K562 (cell line): ENCODE measurements at regions not wholly inside any gene's neighbourhood (a gene's known extent, or its start where the extent isn't known, plus 50 kb on each side); places are given as distances from the start of the nearest gene placed in this dataset.

ENCODE experiments used
- CBX3 ChIP-seq, 2 experiments: IDR thresholded peaks; 1 replicate in 1 of 2; 2 replicates in 1 of 2; pipeline ENCODE4 v1.6.1; 2012; ENCODE audit warnings: inconsistent platforms in 2 of 2, low read length in 2 of 2, borderline replicate concordance in 1 of 2, control low read depth in 1 of 2
- IRF9 ChIP-seq: fragments of 450-650 bp; IDR thresholded peaks from 2 replicates; pipeline ENCODE4 v1.6.1; 2016; ENCODE audit warnings: missing biosample characterization, missing genetic modification characterization
- MBD1 ChIP-seq: fragments of 250-450 bp; sonication (Bioruptor Pico); IDR thresholded peaks from 2 replicates; pipeline ENCODE4 v1.8.0; 2022; ENCODE audit warnings: inconsistent platforms
- MCM3 ChIP-seq: fragments of 450-650 bp; IDR thresholded peaks from 2 replicates; pipeline ENCODE4 v1.6.1; 2016
- OTX1 ChIP-seq: fragments of 450-650 bp; formaldehyde crosslinking; IDR thresholded peaks from 2 replicates; pipeline ENCODE4 v1.4.0; 2022; ENCODE audit warnings: mild to moderate bottlenecking
- PATZ1 ChIP-seq: fragments of 250-450 bp; sonication (Bioruptor Pico); IDR thresholded peaks from 2 replicates; pipeline ENCODE4 v1.5.0; 2020; ENCODE audit warnings: mild to moderate bottlenecking, borderline replicate concordance
- TCFL5 ChIP-seq: fragments of 250-450 bp; sonication (Bioruptor Pico); conservative IDR thresholded peaks from 2 replicates; pipeline ENCODE4 v1.6.1; 2021; ENCODE audit warnings: mild to moderate bottlenecking, moderate library complexity, matching md5 sums
- U2AF1 ChIP-seq: fragments of 200-400 bp; formaldehyde crosslinking; optimal IDR thresholded peaks from 2 replicates; pipeline ENCODE3; 2017; ENCODE audit warnings: mild to moderate bottlenecking, low read depth, low read length, moderate library complexity
- ZBTB49 ChIP-seq: sonication (generic); formaldehyde crosslinking; IDR thresholded peaks from 2 replicates; pipeline ENCODE4 v1.8.0; 2022; ENCODE audit warnings: missing genetic modification reagents, mild to moderate bottlenecking, borderline replicate concordance
- ZBTB5 ChIP-seq: fragments of 450-650 bp; IDR thresholded peaks from 2 replicates; pipeline ENCODE4 v1.6.1; 2017; ENCODE audit warnings: antibody characterized with exemption
- ZC3H4 ChIP-seq: sonication (generic); formaldehyde crosslinking; IDR thresholded peaks from 2 replicates; pipeline ENCODE4 v1.9.0; 2021; ENCODE audit warnings: missing genetic modification reagents, borderline replicate concordance
- ZMIZ1 ChIP-seq, 2 experiments: fragments of 150-350 bp in 1 of 2; IDR thresholded peaks; 2 replicates each; pipeline ENCODE4 v1.6.1; 2012 to 2016; ENCODE audit warnings: low read depth in 2 of 2, low read length in 2 of 2, mild to moderate bottlenecking in 1 of 2, moderate library complexity in 1 of 2
- ZNF311 ChIP-seq: fragments of 250-450 bp; sonication (Bioruptor Pico); IDR thresholded peaks from 2 replicates; pipeline ENCODE4 v1.4.0; 2020; ENCODE audit warnings: mild to moderate bottlenecking, moderate library complexity
- ZNF41 ChIP-seq: fragments of 250-450 bp; sonication (Bioruptor Pico); conservative IDR thresholded peaks from 2 replicates; pipeline ENCODE4 v1.4.0; 2020; ENCODE audit warnings: mild to moderate bottlenecking
- ZNF551 ChIP-seq: fragments of 250-450 bp; sonication (Bioruptor Pico); IDR thresholded peaks from 2 replicates; pipeline ENCODE4 v1.5.0; 2021; ENCODE audit warnings: mild to moderate bottlenecking, moderate library complexity

- TF ChIP-seq ZBTB49 (CRISPR knock-in tag) (no peak), MCM3 (no peak), MBD1 (no peak), ZC3H4 (CRISPR knock-in tag) (no peak), ZNF311 (CRISPR knock-in tag) (no peak), U2AF1 (no peak), OTX1 (CRISPR knock-in tag) (peak; percentile 31; the same call in 1 of the 2 replicates), CBX3 (IDR thresholded peaks at IDR 0.05; ENCODE audit: borderline replicate concordance in 1 of 2, low read length in 2 of 2) (no peak), ZNF551 (CRISPR knock-in tag) (peak; percentile 81; the same call in 1 of the 2 replicates), IRF9 (no peak), PATZ1 (peak; percentile 81; the same call in 1 of the 2 replicates), ZMIZ1 (IDR thresholded peaks at IDR 0.05; ENCODE audit: low read depth in 2 of 2, low read length in 2 of 2) (no peak), TCFL5 (CRISPR knock-in tag) (no peak; the same call in 1 of the 2 replicates), ZNF41 (peak; percentile 78), ZBTB5 (no peak)
These were observed 118.0 kb downstream of the HFE start (continued) for GRCh38 chr6:26205161-26205624.
